H1 (cell line): ENCODE measurements at regions not wholly inside any gene's neighbourhood (a gene's known extent, or its start where the extent isn't known, plus 50 kb on each side); places are given as distances from the start of the nearest gene placed in this dataset.
"Not testable (repeated sequence)": the region's sequence is repeated elsewhere in the genome, so short reads cannot be mapped to it uniquely, and the experiment has no call there.

Experiments used
- CTCF ChIA-PET: fragments of 300-600 bp; sonication (Branson Sonifier 250); formaldehyde crosslinking; loops from one replicate; lab custom pipeline; 2021; ENCODE audit not compliant: partially characterized antibody; lab: Charles Lee
- POLR2A ChIA-PET: fragments of 300-600 bp; sonication (Branson Sonifier 250); formaldehyde crosslinking; loops from one replicate; lab custom pipeline; 2021; ENCODE audit warnings: inconsistent platforms; ENCODE audit not compliant: partially characterized antibody; lab: Charles Lee
- DNase-seq, 2 experiments: peaks; one replicate each; pipeline versions ENCODE4 v3.0.0 to v3.0.0-alpha.2; 2010 to 2022; ENCODE audit warnings: low spot score in 2 of 2, low read depth in 1 of 2, mixed read lengths in 1 of 2
- FAIRE-seq: peaks from 2 replicates; lab custom pipeline; 2011; peaks lifted over from hg19 to GRCh38; lab: Jason Lieb, UNC
- H2AFZ ChIP-seq: 2 replicates; pipeline ENCODE4 v1.8.1; 2012; ENCODE audit warnings: low read length, inconsistent platforms
- H2AK5ac ChIP-seq: 2 replicates; pipeline ENCODE4 v1.6.1; 2013; ENCODE audit warnings: low read depth, low read length
- H2BK120ac ChIP-seq: replicated peaks from 2 replicates; pipeline ENCODE3; 2013; ENCODE audit warnings: low read depth, low read length, inconsistent platforms
- H2BK12ac ChIP-seq: 2 replicates; pipeline ENCODE4 v1.6.1; 2013; ENCODE audit warnings: low read depth, low read length
- H2BK15ac ChIP-seq: 2 replicates; pipeline ENCODE4 v1.6.1; 2013; ENCODE audit warnings: low read length
- H2BK20ac ChIP-seq: 2 replicates; pipeline ENCODE4 v1.6.1; 2013; ENCODE audit warnings: low read length
- H2BK5ac ChIP-seq: 2 replicates; pipeline ENCODE4 v1.6.1; 2013; ENCODE audit warnings: low read depth, low read length
- H3K14ac ChIP-seq: 2 replicates; pipeline ENCODE4 v1.6.1; 2013; ENCODE audit warnings: inconsistent platforms; ENCODE audit not compliant: insufficient read length
- H3K18ac ChIP-seq: 2 replicates; pipeline ENCODE4 v1.6.1; 2013; ENCODE audit warnings: low read length; ENCODE audit errors: extremely low read depth
- H3K23ac ChIP-seq: 2 replicates; pipeline ENCODE4 v1.6.1; 2013; ENCODE audit warnings: inconsistent platforms; ENCODE audit not compliant: insufficient read length
- H3K23me2 ChIP-seq: 2 replicates; pipeline ENCODE4 v1.6.1; 2013; ENCODE audit warnings: low read depth, low read length
- H3K27ac ChIP-seq: 2 replicates; pipeline ENCODE4 v1.6.1; 2011; ENCODE audit warnings: low read depth, low read length, inconsistent platforms
- H3K27me3 ChIP-seq, 4 experiments: replicated peaks in 1 of 4; 1 replicate in 1 of 4; 2 replicates in 3 of 4; pipeline versions ENCODE4 v1.6.1 to v1.8.1; 2011 to 2013; ENCODE audit warnings: low read length in 3 of 4, mild to moderate bottlenecking in 3 of 4, inconsistent platforms in 2 of 4, mixed read lengths in 2 of 4, moderate library complexity in 1 of 4; ENCODE audit not compliant: control insufficient read depth in 3 of 4, insufficient read depth in 3 of 4; ENCODE audit errors: extremely low read depth in 1 of 4
- H3K36me3 ChIP-seq, 4 experiments: 2 replicates each; pipeline versions ENCODE4 v1.6.1 to v1.8.1; 2011 to 2013; ENCODE audit warnings: mild to moderate bottlenecking in 4 of 4, low read length in 3 of 4, moderate library complexity in 2 of 4, control low read depth in 1 of 4, inconsistent platforms in 1 of 4; ENCODE audit not compliant: insufficient read depth in 4 of 4, control insufficient read depth in 2 of 4
- H3K4ac ChIP-seq: replicated peaks from 2 replicates; pipeline ENCODE3; 2013; ENCODE audit warnings: low read length, low read depth, mixed read lengths, inconsistent platforms; ENCODE audit not compliant: insufficient read length
- H3K4me1 ChIP-seq, 4 experiments: replicated peaks in 1 of 4; 1 replicate in 1 of 4; 2 replicates in 3 of 4; pipeline versions ENCODE4 v1.6.1 to v1.8.1; 2011 to 2013; ENCODE audit warnings: low read length in 3 of 4, inconsistent platforms in 2 of 4, mixed read lengths in 1 of 4; ENCODE audit not compliant: insufficient read depth in 4 of 4, control insufficient read depth in 3 of 4
- H3K4me2 ChIP-seq, 2 experiments: 2 replicates each; pipeline versions ENCODE4 v1.6.1 to v1.8.1; 2011 to 2013; ENCODE audit warnings: low read depth in 2 of 2, low read length in 2 of 2, control low read depth in 1 of 2, inconsistent platforms in 1 of 2, mild to moderate bottlenecking in 1 of 2; ENCODE audit not compliant: insufficient read depth in 1 of 2
- H3K4me3 ChIP-seq, 4 experiments: fragments of 200-600, 300-600 bp in 1 of 4; sonication (generic), shearing (Covaris generic), sonication (Bioruptor Twin) in 1 of 4; 2 replicates each; pipeline versions ENCODE4 v1.5.1 to v1.8.1; 2011 to 2016; ENCODE audit warnings: low read length in 4 of 4, low read depth in 3 of 4, control low read depth in 2 of 4, inconsistent platforms in 2 of 4, mild to moderate bottlenecking in 2 of 4, mixed read lengths in 1 of 4, moderate library complexity in 1 of 4; ENCODE audit not compliant: insufficient read depth in 2 of 4; ENCODE audit errors: extremely low read depth in 1 of 4
- H3K56ac ChIP-seq: replicated peaks from 2 replicates; pipeline ENCODE3; 2013; ENCODE audit warnings: low read depth, mild to moderate bottlenecking, mixed read lengths, low read length, inconsistent platforms; ENCODE audit not compliant: insufficient read length
- H3K79me1 ChIP-seq: 2 replicates; pipeline ENCODE4 v1.6.1; 2013; ENCODE audit warnings: low read depth, low read length, control low read depth
- H3K79me2 ChIP-seq, 2 experiments: 2 replicates each; pipeline versions ENCODE4 v1.6.1 to v1.8.1; 2012 to 2013; ENCODE audit warnings: low read length in 2 of 2, mild to moderate bottlenecking in 2 of 2, inconsistent platforms in 1 of 2; ENCODE audit not compliant: insufficient read depth in 2 of 2, control insufficient read depth in 1 of 2
- H3K9ac ChIP-seq, 4 experiments: replicated peaks in 1 of 4; 1 replicate in 1 of 4; 2 replicates in 3 of 4; pipeline versions ENCODE4 v1.6.1 to v1.8.1; 2011 to 2013; ENCODE audit warnings: low read depth in 3 of 4, low read length in 3 of 4, control low read depth in 2 of 4, mild to moderate bottlenecking in 2 of 4, moderate library complexity in 2 of 4, inconsistent platforms in 1 of 4; ENCODE audit errors: extremely low read depth in 1 of 4
- H3K9me3 ChIP-seq, 2 experiments: 2 replicates each; pipeline versions ENCODE4 v1.6.1 to v1.8.1; 2012 to 2013; ENCODE audit warnings: mild to moderate bottlenecking in 2 of 2, moderate library complexity in 2 of 2, control low read depth in 1 of 2, inconsistent platforms in 1 of 2, low read depth in 1 of 2, low read length in 1 of 2, mixed read lengths in 1 of 2; ENCODE audit not compliant: insufficient read depth in 2 of 2
- H4K20me1 ChIP-seq, 2 experiments: replicated peaks in 1 of 2; 2 replicates each; pipeline versions ENCODE3 to v1.8.1; 2011 to 2013; ENCODE audit warnings: inconsistent platforms in 2 of 2, low read length in 2 of 2, mild to moderate bottlenecking in 1 of 2; ENCODE audit not compliant: insufficient read depth in 2 of 2, control insufficient read depth in 1 of 2
- H4K5ac ChIP-seq: 2 replicates; pipeline ENCODE4 v1.6.1; 2013; ENCODE audit warnings: low read length, low read depth, mixed read lengths, inconsistent platforms; ENCODE audit not compliant: insufficient read length
- H4K8ac ChIP-seq: 2 replicates; pipeline ENCODE4 v1.8.0; 2013; ENCODE audit warnings: mild to moderate bottlenecking, moderate library complexity, low read length, inconsistent platforms; ENCODE audit not compliant: insufficient read depth; ENCODE audit errors: extremely low read depth
- H4K91ac ChIP-seq: replicated peaks from 2 replicates; pipeline ENCODE3; 2013; ENCODE audit warnings: low read length, mixed read lengths, inconsistent platforms; ENCODE audit not compliant: insufficient read length
- WGBS, 2 experiments: shearing (Covaris generic) in 1 of 2; methylation state at CpG; one replicate each; pipeline versions ENCODE4 v1.1.6 to v1.1.7; 2013 to 2015; ENCODE audit warnings: low lambda C conversion rate in 2 of 2, mixed read lengths in 2 of 2, inconsistent platforms in 1 of 2, low coverage in 1 of 2, missing lambda C conversion rate in 1 of 2; ENCODE audit not compliant: insufficient replicate concordance in 2 of 2, insufficient coverage in 1 of 2, insufficient read length in 1 of 2; ENCODE audit errors: extremely low coverage in 1 of 2, missing lambda C conversion rate in 1 of 2; 5-methylcytosine and 5-hydroxymethylcytosine counted together

GRCh38 chr18:104264-104663 lies 54.1 kb upstream of the USP14 start:
- H4K91ac ChIP-seq, H3K79me1 ChIP-seq, H3K36me3 ChIP-seq, H2AFZ ChIP-seq, H3K4me3 ChIP-seq, FAIRE-seq, H4K5ac ChIP-seq, CTCF ChIA-PET, H4K20me1 ChIP-seq, H2BK5ac ChIP-seq, H3K27ac ChIP-seq, POLR2A ChIA-PET, H3K56ac ChIP-seq, DNase-seq, H2BK15ac ChIP-seq, H2BK120ac ChIP-seq, H3K18ac ChIP-seq, H3K27me3 ChIP-seq, H3K4ac ChIP-seq, H3K14ac ChIP-seq, H3K4me1 ChIP-seq, H3K23ac ChIP-seq, H3K79me2 ChIP-seq, H2BK20ac ChIP-seq, H3K4me2 ChIP-seq, H4K8ac ChIP-seq, H2AK5ac ChIP-seq, H3K23me2 ChIP-seq, H3K9ac ChIP-seq, H2BK12ac ChIP-seq: not testable (repeated sequence)
- H3K9me3 ChIP-seq: peaks cover 15 to 17% of the 10 kb centered on the region in 2 experiments; a peak in 3 of 4 replicates
- 82% methylated on average over 3 of the region's 4 CpGs; no CpG with 5 or more reads in 1 of the 2 experiments for WGBS, 2 experiments

GRCh38 chr18:105161-106053 lies 53.0 kb upstream of the USP14 start:
- H2BK15ac ChIP-seq, H2BK5ac ChIP-seq, H4K5ac ChIP-seq, POLR2A ChIA-PET, H3K4me2 ChIP-seq, H3K18ac ChIP-seq, CTCF ChIA-PET, DNase-seq, H3K79me1 ChIP-seq, H2AFZ ChIP-seq, H2BK20ac ChIP-seq, H3K4me1 ChIP-seq, H3K56ac ChIP-seq, H4K8ac ChIP-seq, H2BK12ac ChIP-seq, H3K23ac ChIP-seq, H3K23me2 ChIP-seq, H2AK5ac ChIP-seq, H3K27ac ChIP-seq, H3K27me3 ChIP-seq, H3K4ac ChIP-seq, H4K20me1 ChIP-seq, H3K9ac ChIP-seq, H3K4me3 ChIP-seq, H3K14ac ChIP-seq, H4K91ac ChIP-seq, H3K79me2 ChIP-seq, H2BK120ac ChIP-seq, H3K36me3 ChIP-seq: not testable (repeated sequence)
- peak; percentile 73 for FAIRE-seq
- peaks cover 18 to 24% of the 10 kb centered on the region in 2 experiments; a peak in 3 of 4 replicates for H3K9me3 ChIP-seq
- WGBS, 2 experiments: 88 to 100% methylated on average over 2 to 6 of the region's 7 CpGs
